HepG2 (cell line): ENCODE measurements at regions not wholly inside any gene's neighbourhood (a gene's known extent, or its start where the extent isn't known, plus 50 kb on each side); places are given as distances from the start of the nearest gene placed in this dataset.

ENCODE experiments used
- ARNT ChIP-seq: fragments of 450-650 bp; IDR thresholded peaks from 2 replicates; pipeline ENCODE4 v1.6.1; 2017
- CTCF ChIP-seq: sonication (generic); formaldehyde crosslinking; IDR thresholded peaks from 2 replicates; pipeline ENCODE4 v1.5.0; 2020; ENCODE audit warnings: mild to moderate bottlenecking, missing genetic modification reagents, moderate library complexity
- ELK4 ChIP-seq: sonication (generic); formaldehyde crosslinking; IDR thresholded peaks from 2 replicates; pipeline ENCODE4 v1.9.0; 2021; ENCODE audit warnings: missing genetic modification reagents, borderline replicate concordance
- FIP1L1 ChIP-seq: fragments of 200-400 bp; formaldehyde crosslinking; IDR thresholded peaks from 2 replicates; pipeline ENCODE4 v1.6.1; 2018; ENCODE audit warnings: low read depth, mild to moderate bottlenecking, low read length, moderate library complexity, borderline replicate concordance; ENCODE audit not compliant: insufficient read depth
- FOXJ3 ChIP-seq: sonication (generic); formaldehyde crosslinking; IDR thresholded peaks from 2 replicates; pipeline ENCODE4 v1.4.0; 2020; ENCODE audit warnings: missing genetic modification reagents, mild to moderate bottlenecking, borderline replicate concordance
- HCFC1 ChIP-seq: fragments of 150-350 bp; IDR thresholded peaks from 2 replicates; pipeline ENCODE4 v1.6.1; 2014; ENCODE audit warnings: low read depth, low read length
- MXD4 ChIP-seq: IDR thresholded peaks from 2 replicates; pipeline ENCODE4 v1.6.1; 2016; ENCODE audit warnings: mild to moderate bottlenecking, missing biosample characterization, missing genetic modification reagents
- SNRNP70 ChIP-seq: fragments of 200-400 bp; formaldehyde crosslinking; IDR thresholded peaks from 2 replicates; pipeline ENCODE4 v1.6.1; 2017; ENCODE audit warnings: mild to moderate bottlenecking, low read depth, low read length, moderate library complexity
- TCF7L2 ChIP-seq: IDR thresholded peaks from 2 replicates; pipeline ENCODE4 v1.6.1; 2011; ENCODE audit warnings: mild to moderate bottlenecking, low read depth, low read length, moderate library complexity
- ZFP62 ChIP-seq: sonication (generic); formaldehyde crosslinking; IDR thresholded peaks from 2 replicates; pipeline ENCODE4 v1.4.0; 2020; ENCODE audit warnings: missing genetic modification reagents
- ZNF546 ChIP-seq: sonication (generic); formaldehyde crosslinking; conservative IDR thresholded peaks from 2 replicates; pipeline ENCODE4 v1.8.1; 2023; ENCODE audit warnings: mild to moderate bottlenecking, missing genetic modification reagents
- ZNF569 ChIP-seq: sonication (generic); formaldehyde crosslinking; IDR thresholded peaks from 2 replicates; pipeline ENCODE4 v1.5.0; 2020; ENCODE audit warnings: mild to moderate bottlenecking, missing genetic modification reagents, moderate library complexity, borderline replicate concordance
- ZNF572 ChIP-seq: sonication (generic); formaldehyde crosslinking; IDR thresholded peaks from 2 replicates; pipeline ENCODE4 v1.5.1; 2020; ENCODE audit warnings: mild to moderate bottlenecking, missing genetic modification reagents
- ZNF646 ChIP-seq: sonication (generic); formaldehyde crosslinking; IDR thresholded peaks from 2 replicates; pipeline ENCODE4 v1.9.0; 2021; ENCODE audit warnings: mild to moderate bottlenecking, missing genetic modification reagents
- TF ChIP-seq, protein P1 (sequence below): IDR thresholded peaks from 2 replicates; pipeline ENCODE4 v1.6.1; 2016; ENCODE audit warnings: missing genetic modification reagents, missing compliant biosample characterization

DNA sequence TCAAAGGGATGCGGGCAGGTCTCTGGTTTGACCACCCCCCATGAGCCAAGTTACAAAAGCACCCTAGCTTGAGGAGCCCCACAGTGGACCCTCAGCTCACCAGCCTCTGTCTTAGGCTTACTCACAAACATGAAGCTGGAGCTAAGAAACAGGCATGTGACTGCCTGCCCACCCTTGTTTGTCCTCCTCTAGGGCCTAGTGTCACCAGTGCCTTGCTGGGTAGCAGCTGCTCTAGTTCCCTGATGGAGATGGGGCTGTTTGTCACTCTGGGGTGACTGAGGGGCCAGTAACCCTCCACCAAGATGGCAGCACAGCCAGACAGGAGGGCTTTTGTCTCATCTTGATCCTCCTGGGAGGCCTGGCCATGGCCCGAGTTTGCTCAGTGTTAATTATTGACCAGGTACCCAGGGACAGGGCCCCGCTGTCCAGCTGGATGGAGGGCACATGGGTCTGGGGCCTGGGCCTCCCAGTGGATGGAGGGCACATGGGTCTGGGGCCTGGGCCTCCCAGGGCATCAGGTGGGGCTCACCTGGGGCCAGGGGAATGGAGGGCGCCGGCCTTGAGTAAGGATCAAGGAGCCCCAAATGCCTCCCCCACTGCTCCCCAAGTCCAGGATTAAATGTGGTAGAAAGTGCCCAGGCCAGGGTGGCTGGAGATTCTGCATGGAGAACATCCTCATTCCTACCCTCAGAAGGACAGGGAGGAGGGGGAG, 185.9 kb upstream of the HAAO start (continued):
- no peak for TF ChIP-seq ELK4 (CRISPR knock-in tag)
- TF ChIP-seq SNRNP70: no peak
- peak; percentile 14; the same call in 1 of the 2 replicates for TF ChIP-seq ZNF546 (CRISPR knock-in tag)
- no peak for TF ChIP-seq TCF7L2
- peak; percentile 87 for TF ChIP-seq MXD4 (CRISPR knock-in tag)
- no peak for TF ChIP-seq HCFC1
- TF ChIP-seq FIP1L1: 0 out of 2 replicates have a peak, but pooled peaks have one; percentile 8
- TF ChIP-seq, protein P1, sequence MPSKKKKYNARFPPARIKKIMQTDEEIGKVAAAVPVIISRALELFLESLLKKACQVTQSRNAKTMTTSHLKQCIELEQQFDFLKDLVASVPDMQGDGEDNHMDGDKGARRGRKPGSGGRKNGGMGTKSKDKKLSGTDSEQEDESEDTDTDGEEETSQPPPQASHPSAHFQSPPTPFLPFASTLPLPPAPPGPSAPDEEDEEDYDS (CRISPR knock-in tag): peak; percentile 97
- TF ChIP-seq ZNF569: no peak
- peak; percentile 22; the same call in 1 of the 2 replicates for TF ChIP-seq ZNF646
- TF ChIP-seq ARNT: no peak
- no peak for TF ChIP-seq ZFP62
- TF ChIP-seq FOXJ3 (CRISPR knock-in tag): peak; percentile 95
- peak; percentile 52 for TF ChIP-seq CTCF (CRISPR knock-in tag)
- peak; percentile 52; the same call in 1 of the 2 replicates for TF ChIP-seq ZNF572 (CRISPR knock-in tag)
